ENCODE measurements at regions not wholly inside any gene's neighbourhood (a gene's known extent, or its start where the extent isn't known, plus 50 kb on each side); places are given as distances from the start of the nearest gene placed in this dataset.

GRCh38 chr19:56946159-56946558 is 105.6 kb upstream of the PEG3 start:
- no peak for DNase-seq (ENCODE audit: low read depth)

- DNase-seq (ENCODE audit: low read depth), result no peak
Measured at GRCh38 chr19:56947206-56947605, 106.7 kb upstream of the PEG3 start.

DNA sequence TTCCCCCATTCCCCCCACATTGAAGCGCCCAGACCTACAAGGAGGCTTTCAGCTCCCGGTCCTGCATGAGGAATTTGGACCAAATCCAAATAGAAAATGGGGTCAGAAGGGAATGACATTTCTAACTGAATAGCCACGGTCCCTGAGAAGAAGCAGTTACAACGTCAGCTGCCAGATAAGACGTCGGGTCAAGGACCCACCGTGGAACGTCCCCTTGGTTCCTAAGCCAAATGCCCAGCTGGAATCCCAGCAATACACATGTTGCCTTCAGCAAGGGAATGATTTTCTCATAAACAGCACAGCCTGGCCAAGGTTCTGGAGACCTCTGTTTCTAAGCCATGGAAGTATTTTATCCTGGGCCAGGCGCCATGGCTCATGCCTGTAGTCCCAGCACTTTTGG is 109.1 kb upstream of the PEG3 start:
- DNase-seq (ENCODE audit: low read depth), result no peak

- no peak for DNase-seq (ENCODE audit: low read depth)
Measured at GRCh38 chr19:56951672-56952071, 111.1 kb upstream of the PEG3 start.

- DNase-seq (ENCODE audit: low read depth), result no peak
Measured at GRCh38 chr19:56953470-56953869, 112.9 kb upstream of the PEG3 start.

GRCh38 chr19:56955637-56956216 is 115.2 kb upstream of the PEG3 start:
- no peak for DNase-seq (ENCODE audit: low read depth)

DNA sequence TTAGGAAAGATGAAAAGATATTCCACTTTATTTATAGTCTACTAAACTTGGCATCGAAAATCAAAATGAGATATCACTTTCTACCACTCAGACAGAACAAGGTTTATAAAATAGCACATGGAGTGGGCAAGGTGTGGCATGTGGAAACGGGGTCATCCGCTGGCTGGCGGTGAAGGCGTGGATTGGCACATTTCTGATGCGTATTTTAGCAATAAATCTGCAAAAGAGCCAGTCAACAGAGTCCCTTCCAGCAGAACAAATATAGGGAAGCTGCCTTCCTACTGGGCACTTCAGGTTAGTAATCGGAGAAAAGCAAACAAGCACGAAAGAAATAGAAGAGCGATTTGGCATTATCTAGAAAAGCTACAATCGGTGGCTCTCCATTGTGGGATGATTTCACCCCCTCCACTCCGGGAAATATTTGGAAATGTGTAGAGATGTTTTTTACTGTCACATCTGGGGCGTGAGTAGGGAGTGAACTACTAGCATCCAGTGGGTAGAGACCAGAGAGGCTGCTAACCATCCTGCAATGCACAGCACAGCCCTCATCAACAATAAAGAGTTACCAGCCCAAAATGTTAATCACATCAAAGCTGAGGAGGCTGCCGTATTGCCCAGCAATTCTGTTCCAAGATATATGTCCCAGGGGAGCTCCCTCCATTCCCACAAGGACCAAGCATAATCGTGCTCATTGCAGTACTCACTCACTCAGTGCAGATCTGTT is 116.1 kb upstream of the PEG3 start:
- no peak for DNase-seq (ENCODE audit: low read depth)

- DNase-seq (ENCODE audit: low read depth), result no peak
Measured at GRCh38 chr19:56959205-56959604, 118.7 kb upstream of the PEG3 start.

- no peak for DNase-seq (ENCODE audit: low read depth)
Measured at GRCh38 chr19:56960959-56961543, 120.5 kb upstream of the PEG3 start.

DNA sequence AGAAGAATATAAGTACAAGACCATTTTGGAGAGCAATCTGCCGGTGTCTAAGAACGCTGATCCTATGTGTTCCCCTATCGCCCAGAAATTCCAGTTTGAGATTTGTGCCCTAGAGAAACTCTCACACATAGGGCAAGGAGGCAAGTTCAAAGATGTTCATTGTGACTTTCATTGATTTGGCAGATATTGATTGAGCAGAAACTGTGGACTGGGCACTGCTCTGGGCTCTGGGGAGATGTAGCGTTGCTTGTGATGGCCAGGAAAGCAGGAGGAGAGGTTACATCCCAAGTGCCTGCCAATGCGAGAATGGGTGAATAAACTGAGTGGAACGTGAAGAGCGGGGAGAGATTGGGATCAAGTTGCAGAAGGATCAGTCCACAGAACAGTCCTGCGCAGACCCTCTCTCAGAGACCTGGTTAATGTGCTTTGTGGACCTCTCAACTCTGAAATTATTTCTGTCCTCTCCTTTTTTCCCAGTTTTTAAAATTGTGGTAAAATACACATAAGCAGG is 123.9 kb upstream of the PEG3 start:
- DNase-seq (ENCODE audit: low read depth), result no peak

- DNase-seq (ENCODE audit: low read depth), result no peak
Measured at GRCh38 chr19:56966225-56966696, 125.7 kb upstream of the PEG3 start.

- no peak for DNase-seq (ENCODE audit: low read depth)
Measured at GRCh38 chr19:56966697-56967299, 126.3 kb upstream of the PEG3 start.

- no peak for DNase-seq (ENCODE audit: low read depth)
Measured at GRCh38 chr19:56969156-56969555, 128.6 kb upstream of the PEG3 start.

DNA sequence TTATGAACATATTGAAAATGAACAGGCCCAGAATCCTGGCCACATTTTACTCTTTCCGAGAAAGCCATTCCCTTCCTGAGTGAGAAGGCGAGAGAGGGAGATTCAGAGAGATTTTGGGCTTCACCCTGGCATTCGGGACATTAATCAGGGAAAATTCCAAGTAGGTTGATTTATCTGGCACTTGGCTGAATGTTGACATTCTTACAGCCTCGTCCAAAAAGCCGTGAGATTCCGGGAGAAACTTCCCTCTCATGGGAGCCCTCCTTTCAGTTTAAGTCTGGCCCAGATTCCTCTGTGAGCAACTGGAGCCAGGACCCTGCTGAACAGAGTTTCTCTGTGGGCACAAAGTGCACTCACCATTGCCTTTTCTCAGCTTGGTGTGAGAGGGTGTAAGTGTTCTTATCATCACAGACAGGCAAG is 129.2 kb upstream of the PEG3 start:
- no peak for DNase-seq (ENCODE audit: low read depth)

- no peak for DNase-seq (ENCODE audit: low read depth)
Measured at GRCh38 chr19:56971230-56971629, 130.7 kb upstream of the PEG3 start.

DNA sequence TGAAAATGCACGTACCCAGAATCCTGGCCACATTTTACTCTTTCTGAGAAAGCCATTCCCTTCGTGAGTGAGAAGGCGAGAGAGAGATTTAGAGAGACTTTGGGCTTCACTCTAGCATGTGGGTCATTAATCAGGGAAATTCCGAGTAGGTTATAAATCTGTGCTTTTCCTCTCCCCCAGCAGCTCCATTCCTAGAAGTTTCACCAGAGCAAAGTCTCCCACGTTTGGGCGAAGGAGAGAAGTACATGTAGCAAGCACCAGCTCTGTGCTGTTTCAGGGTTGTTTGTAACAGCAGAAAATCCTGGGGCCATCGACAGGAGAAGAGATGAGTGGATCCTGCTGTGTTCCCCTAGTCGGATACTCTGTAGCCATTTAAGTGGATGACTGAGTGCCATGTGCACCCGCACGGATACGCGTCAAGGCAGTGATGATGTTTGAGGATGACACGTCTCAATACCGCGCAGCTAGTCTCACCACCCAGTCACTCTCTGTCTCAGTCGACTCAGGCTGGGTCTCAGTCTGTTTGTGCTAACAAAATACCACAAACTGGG is 131.8 kb upstream of the PEG3 start:
- no peak for DNase-seq (ENCODE audit: low read depth)

DNA sequence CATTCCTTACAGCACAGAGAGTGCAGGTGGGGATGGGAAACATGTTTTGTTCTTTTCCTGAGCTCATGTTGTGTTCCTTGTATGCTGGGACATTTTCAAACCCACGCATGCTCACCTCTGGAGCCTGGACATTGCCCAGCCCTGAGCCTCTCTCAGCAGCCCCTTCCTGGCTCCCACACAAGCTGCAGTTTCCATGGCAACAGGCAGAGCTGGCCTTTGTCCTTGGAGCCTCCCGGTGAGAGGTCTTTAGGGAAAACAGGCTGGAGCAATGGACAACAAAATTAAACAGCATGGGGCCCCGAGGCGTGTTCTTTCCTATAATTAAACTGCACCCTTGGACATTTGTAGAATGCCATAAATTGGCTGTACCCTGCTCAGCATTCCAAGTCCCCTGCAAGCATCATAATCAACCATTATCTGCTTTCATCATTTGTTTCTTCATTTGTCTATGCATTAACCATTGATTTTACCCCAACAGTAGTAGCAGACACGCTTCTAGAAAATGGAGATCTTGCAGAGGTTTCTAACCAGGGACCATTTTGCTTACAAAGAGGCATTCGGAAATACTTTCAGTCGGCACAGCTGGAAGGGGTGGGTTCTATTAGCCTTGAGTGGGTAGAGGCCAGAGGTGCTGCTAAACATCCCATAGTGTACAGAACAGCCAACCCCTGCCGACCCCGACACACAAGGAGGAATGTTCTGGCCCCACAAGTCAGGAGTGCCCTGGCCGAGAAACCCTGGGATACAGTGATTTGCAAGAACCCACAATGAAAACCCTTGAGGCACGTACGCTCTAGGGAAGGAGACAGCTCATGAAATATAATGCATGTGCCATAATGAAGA is 133.4 kb upstream of the PEG3 start:
- no peak for DNase-seq (ENCODE audit: low read depth)

- DNase-seq (ENCODE audit: low read depth), result no peak
Measured at GRCh38 chr19:56974556-56975207, 134.2 kb upstream of the PEG3 start.

- no peak for DNase-seq (ENCODE audit: low read depth)
Measured at GRCh38 chr19:56976300-56976699, 135.8 kb upstream of the PEG3 start.

Data from myocyte (in vitro differentiated cells).